ENCODE measurements at regions not wholly inside any gene's neighbourhood (a gene's known extent, or its start where the extent isn't known, plus 50 kb on each side); places are given as distances from the start of the nearest gene placed in this dataset.

DNA sequence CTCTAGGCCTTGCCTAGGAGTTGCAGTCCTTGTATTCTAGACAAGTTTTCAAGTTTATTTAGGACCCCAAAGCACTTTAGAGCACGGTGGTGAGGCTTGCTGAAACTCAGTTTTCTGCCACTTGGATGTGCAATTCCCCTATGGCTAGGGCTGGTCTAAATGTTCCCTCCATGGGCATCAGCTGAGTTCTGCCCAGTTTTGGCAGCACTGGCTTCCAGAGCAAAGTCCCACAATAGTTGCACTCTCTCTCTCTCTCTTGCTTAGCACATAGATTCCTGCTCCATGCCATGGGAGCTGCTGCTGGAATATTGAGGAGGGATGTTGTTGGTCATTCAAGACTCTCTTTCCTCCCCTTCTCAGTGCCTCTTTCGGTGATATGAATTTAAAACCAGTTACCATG, 760.2 kb upstream of the SLC39A10 start:
- Histone ChIP-seq H3K4me1 (ENCODE audit: low read length) (no peaks in the 10 kb centered on the region), H3K9me3 (replicated peaks; ENCODE audit: insufficient read depth, low read length) (no peaks in the 10 kb centered on the region), H3K79me2 (ENCODE audit: low read length) (no peaks in the 10 kb centered on the region), H3K9me2 (replicated peaks; ENCODE audit: insufficient read depth, low read length) (no peaks in the 10 kb centered on the region), H3F3A (ENCODE audit: insufficient read depth, low read length) (no peaks in the 10 kb centered on the region), H3K4me2 (ENCODE audit: low read depth, low read length) (no peak overlapping the region), H3K36me3 (replicated peaks; ENCODE audit: insufficient read depth, low read length) (no peaks in the 10 kb centered on the region), H3K4me3 (ENCODE audit: low read length) (no peak overlapping the region), H2AFZ (ENCODE audit: low read length) (no peak overlapping the region), H4K20me1 (ENCODE audit: insufficient read depth, low read length) (no peaks in the 10 kb centered on the region), H3K27ac (ENCODE audit: low read length) (no peak overlapping the region), H3K27me3 (replicated peaks; ENCODE audit: insufficient read depth, low read length) (no peaks in the 10 kb centered on the region), H3K9ac (ENCODE audit: low read length) (no peak overlapping the region)
- no peak for TF ChIP-seq EZH2 (optimal IDR thresholded peaks at IDR 0.05; ENCODE audit: low read depth, low read length)
- TF ChIP-seq EZH2phosphoT487 (IDR thresholded peaks at IDR 0.05; ENCODE audit: low read length): no peak
- TF ChIP-seq, protein P1, sequence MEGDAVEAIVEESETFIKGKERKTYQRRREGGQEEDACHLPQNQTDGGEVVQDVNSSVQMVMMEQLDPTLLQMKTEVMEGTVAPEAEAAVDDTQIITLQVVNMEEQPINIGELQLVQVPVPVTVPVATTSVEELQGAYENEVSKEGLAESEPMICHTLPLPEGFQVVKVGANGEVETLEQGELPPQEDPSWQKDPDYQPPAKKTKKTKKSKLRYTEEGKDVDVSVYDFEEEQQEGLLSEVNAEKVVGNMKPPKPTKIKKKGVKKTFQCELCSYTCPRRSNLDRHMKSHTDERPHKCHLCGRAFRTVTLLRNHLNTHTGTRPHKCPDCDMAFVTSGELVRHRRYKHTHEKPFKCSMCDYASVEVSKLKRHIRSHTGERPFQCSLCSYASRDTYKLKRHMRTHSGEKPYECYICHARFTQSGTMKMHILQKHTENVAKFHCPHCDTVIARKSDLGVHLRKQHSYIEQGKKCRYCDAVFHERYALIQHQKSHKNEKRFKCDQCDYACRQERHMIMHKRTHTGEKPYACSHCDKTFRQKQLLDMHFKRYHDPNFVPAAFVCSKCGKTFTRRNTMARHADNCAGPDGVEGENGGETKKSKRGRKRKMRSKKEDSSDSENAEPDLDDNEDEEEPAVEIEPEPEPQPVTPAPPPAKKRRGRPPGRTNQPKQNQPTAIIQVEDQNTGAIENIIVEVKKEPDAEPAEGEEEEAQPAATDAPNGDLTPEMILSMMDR (IDR thresholded peaks at IDR 0.05; ENCODE audit: low read length): no peak
- DNase-seq: no peak

DNA sequence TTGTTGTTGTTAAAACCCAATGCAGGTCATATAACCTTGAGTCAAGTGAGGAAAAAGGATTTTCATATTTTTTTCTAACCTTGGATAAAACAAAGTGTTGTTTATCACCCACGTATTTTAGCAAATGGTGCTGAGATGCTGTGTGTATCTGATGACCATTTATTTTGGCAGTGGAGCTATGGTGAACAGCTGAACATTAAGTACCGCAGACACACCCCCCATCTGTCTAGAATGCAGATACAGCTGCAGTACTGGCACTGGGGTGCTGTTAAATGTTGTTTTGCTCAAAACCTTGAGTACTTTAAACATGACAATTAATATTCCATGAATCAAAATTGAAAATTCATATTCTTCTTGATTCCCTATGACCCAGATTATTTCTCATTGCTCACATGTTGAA, 773.3 kb upstream of the SLC39A10 start:
- Histone ChIP-seq H3K9ac (ENCODE audit: low read length) (no peak overlapping the region), H3K79me2 (ENCODE audit: low read length) (no peaks in the 10 kb centered on the region)
- DNase-seq: no peak

DNA sequence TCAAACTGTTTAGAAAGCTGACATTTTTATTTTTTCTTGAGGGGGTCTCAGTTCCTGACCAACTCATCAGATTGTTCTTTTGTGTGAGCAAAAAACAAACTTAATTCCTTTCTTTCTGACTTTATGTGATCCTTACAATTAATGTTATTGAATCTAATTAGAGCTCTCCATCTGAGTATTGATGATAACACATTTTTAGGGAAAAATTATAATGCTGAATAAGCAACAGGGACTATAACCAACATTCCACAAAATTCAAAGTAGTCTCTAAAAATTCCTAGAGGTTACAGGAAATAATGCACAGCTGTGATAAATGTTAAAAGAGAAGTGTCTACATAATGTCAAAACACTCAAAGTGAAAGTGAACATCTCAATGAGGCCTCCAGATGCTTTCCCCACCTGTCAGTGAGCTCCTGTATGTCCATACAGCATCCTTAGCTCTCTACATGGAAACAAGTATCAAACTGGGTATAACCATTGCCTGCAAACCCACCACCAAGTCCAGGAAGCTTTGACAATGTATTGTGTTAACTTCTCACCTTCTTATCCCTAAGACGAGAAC, 786.0 kb upstream of the SLC39A10 start:
- Histone ChIP-seq H3K9me3 (replicated peaks; ENCODE audit: insufficient read depth, low read length) (no peaks in the 10 kb centered on the region), H3K9ac (ENCODE audit: low read length) (no peak overlapping the region), H3K27me3 (replicated peaks; ENCODE audit: insufficient read depth, low read length) (no peaks in the 10 kb centered on the region), H2AFZ (ENCODE audit: low read length) (no peak overlapping the region), H3K9me2 (replicated peaks; ENCODE audit: insufficient read depth, low read length) (no peaks in the 10 kb centered on the region), H4K20me1 (ENCODE audit: insufficient read depth, low read length) (no peaks in the 10 kb centered on the region), H3K36me3 (replicated peaks; ENCODE audit: insufficient read depth, low read length) (no peaks in the 10 kb centered on the region), H3K4me3 (ENCODE audit: low read length) (no peak overlapping the region), H3K4me2 (ENCODE audit: low read depth, low read length) (no peak overlapping the region), H3F3A (ENCODE audit: insufficient read depth, low read length) (no peaks in the 10 kb centered on the region), H3K4me1 (ENCODE audit: low read length) (no peaks in the 10 kb centered on the region), H3K79me2 (ENCODE audit: low read length) (no peaks in the 10 kb centered on the region), H3K27ac (ENCODE audit: low read length) (no peak overlapping the region)
- TF ChIP-seq EZH2phosphoT487 (IDR thresholded peaks at IDR 0.05; ENCODE audit: low read length) (no peak), EZH2 (optimal IDR thresholded peaks at IDR 0.05; ENCODE audit: low read depth, low read length) (no peak)
- TF ChIP-seq, protein P1 (IDR thresholded peaks at IDR 0.05; ENCODE audit: low read length): no peak
- DNase-seq: no peak

More for the DNA sequence above, 773.3 kb upstream of the SLC39A10 start:
- Histone ChIP-seq H3K9me3 (replicated peaks; ENCODE audit: insufficient read depth, low read length) (no peaks in the 10 kb centered on the region), H3K4me2 (ENCODE audit: low read depth, low read length) (no peak overlapping the region), H2AFZ (ENCODE audit: low read length) (no peak overlapping the region), H3K4me1 (ENCODE audit: low read length) (no peaks in the 10 kb centered on the region), H3K4me3 (ENCODE audit: low read length) (no peak overlapping the region), H4K20me1 (ENCODE audit: insufficient read depth, low read length) (no peaks in the 10 kb centered on the region), H3F3A (ENCODE audit: insufficient read depth, low read length) (no peaks in the 10 kb centered on the region), H3K27ac (ENCODE audit: low read length) (no peak overlapping the region), H3K9me2 (replicated peaks; ENCODE audit: insufficient read depth, low read length) (no peaks in the 10 kb centered on the region; the same call in 1 of the 2 replicates), H3K36me3 (replicated peaks; ENCODE audit: insufficient read depth, low read length) (no peaks in the 10 kb centered on the region), H3K27me3 (replicated peaks; ENCODE audit: insufficient read depth, low read length) (no peaks in the 10 kb centered on the region)
- TF ChIP-seq EZH2 (optimal IDR thresholded peaks at IDR 0.05; ENCODE audit: low read depth, low read length): no peak
- no peak for TF ChIP-seq EZH2phosphoT487 (IDR thresholded peaks at IDR 0.05; ENCODE audit: low read length)
- TF ChIP-seq, protein P1 (IDR thresholded peaks at IDR 0.05; ENCODE audit: low read length): no peak
